IMR-90 (cell line): ENCODE measurements at regions not wholly inside any gene's neighbourhood (a gene's known extent, or its start where the extent isn't known, plus 50 kb on each side); places are given as distances from the start of the nearest gene placed in this dataset.

Experiments
- ATAC-seq: fragments of 200-7000 bp; cut with Tn5 transposase; 2 replicates; pipeline ENCODE4 v1.9.1; 2020; ENCODE audit warnings: low read depth, mild to moderate bottlenecking, moderate library complexity
- BruUV-seq: library from RNA; stranded (reverse); fragments of 400-500 nt; replicated peaks from 2 replicates; lab custom pipeline; 2021; lab: Mats Ljungman, UMichigan
- CTCF ChIA-PET: fragments of 300-600 bp; formaldehyde crosslinking; extraction: SDS; loops from one replicate; lab custom pipeline; 2021; ENCODE audit warnings: antibody characterized with exemption; lab: Yijun Ruan, JAX
- POLR2A ChIA-PET: fragments of 300-600 bp; sonication (Branson Sonifier 250); formaldehyde crosslinking; loops from one replicate; lab custom pipeline; 2022; ENCODE audit warnings: antibody characterized with exemption; ENCODE audit not compliant: unreplicated experiment; lab: Charles Lee
- DNase-seq: peaks from one replicate; pipeline ENCODE4 v3.0.0; 2013
- H2AFZ ChIP-seq: replicated peaks from 2 replicates; pipeline ENCODE3; 2013; ENCODE audit warnings: low read length, mild to moderate bottlenecking; ENCODE audit not compliant: poor library complexity
- H2AK5ac ChIP-seq: 2 replicates; pipeline ENCODE4 v1.6.1; 2013; ENCODE audit warnings: low read depth, low read length, inconsistent platforms
- H2AK9ac ChIP-seq: replicated peaks from 2 replicates; pipeline ENCODE3; 2013; ENCODE audit warnings: mild to moderate bottlenecking, low read depth, low read length, moderate library complexity; ENCODE audit not compliant: poor library complexity
- H2BK120ac ChIP-seq: 2 replicates; pipeline ENCODE4 v1.6.1; 2013; ENCODE audit warnings: low read depth, low read length, inconsistent platforms
- H2BK15ac ChIP-seq: 3 replicates; pipeline ENCODE4 v1.6.1; 2013; ENCODE audit warnings: low read depth, low read length, inconsistent platforms
- H2BK20ac ChIP-seq: 2 replicates; pipeline ENCODE4 v1.6.1; 2013; ENCODE audit warnings: low read depth, mild to moderate bottlenecking, inconsistent platforms, low read length, moderate library complexity
- H2BK5ac ChIP-seq: 2 replicates; pipeline ENCODE4 v1.6.1; 2013; ENCODE audit warnings: mild to moderate bottlenecking, low read depth, low read length, inconsistent platforms; ENCODE audit not compliant: poor library complexity, severe bottlenecking
- H3K14ac ChIP-seq: replicated peaks from 2 replicates; pipeline ENCODE4 v1.6.1; 2013; ENCODE audit warnings: low read depth, low read length, inconsistent platforms
- H3K18ac ChIP-seq: 2 replicates; pipeline ENCODE4 v1.6.1; 2013; ENCODE audit warnings: low read depth, low read length, control low read depth
- H3K23ac ChIP-seq: 2 replicates; pipeline ENCODE4 v1.6.1; 2013; ENCODE audit warnings: low read depth, low read length, inconsistent platforms
- H3K27ac ChIP-seq: 2 replicates; pipeline ENCODE4 v1.5.1; 2013; ENCODE audit warnings: mild to moderate bottlenecking, control low read depth, low read length; ENCODE audit not compliant: insufficient read depth
- H3K27me3 ChIP-seq: 2 replicates; pipeline ENCODE4 v1.6.1; 2013; ENCODE audit warnings: low read length; ENCODE audit not compliant: control insufficient read depth, insufficient read depth
- H3K36me3 ChIP-seq: 2 replicates; pipeline ENCODE4 v1.6.1; 2013; ENCODE audit warnings: low read length, mixed read lengths; ENCODE audit not compliant: control insufficient read depth, insufficient read depth
- H3K4ac ChIP-seq: 2 replicates; pipeline ENCODE4 v1.6.1; 2013; ENCODE audit warnings: low read depth, low read length, inconsistent platforms
- H3K4me1 ChIP-seq: 2 replicates; pipeline ENCODE4 v1.6.1; 2013; ENCODE audit warnings: low read length, mixed read lengths; ENCODE audit not compliant: control insufficient read depth, insufficient read depth
- H3K4me2 ChIP-seq: 2 replicates; pipeline ENCODE4 v1.6.1; 2013; ENCODE audit warnings: low read depth, mild to moderate bottlenecking, control low read depth, low read length, moderate library complexity
- H3K4me3 ChIP-seq: 2 replicates; pipeline ENCODE4 v1.5.1; 2013; ENCODE audit warnings: low read depth, mild to moderate bottlenecking, control low read depth, low read length, moderate library complexity; ENCODE audit not compliant: insufficient read depth
- H3K56ac ChIP-seq: 2 replicates; pipeline ENCODE4 v1.6.1; 2013; ENCODE audit warnings: low read length, inconsistent platforms; ENCODE audit not compliant: insufficient read depth; ENCODE audit errors: extremely low read depth
- H3K79me1 ChIP-seq, 2 experiments: 2 replicates each; pipeline ENCODE4 v1.6.1; 2013; ENCODE audit warnings: low read length in 2 of 2, inconsistent platforms in 1 of 2, low read depth in 1 of 2
- H3K9ac ChIP-seq: 2 replicates; pipeline ENCODE4 v1.6.1; 2013; ENCODE audit warnings: low read depth, low read length, control low read depth
- H3K9me1 ChIP-seq: 2 replicates; pipeline ENCODE4 v1.6.1; 2013; ENCODE audit warnings: low read length, inconsistent platforms; ENCODE audit not compliant: insufficient read depth
- H3K9me3 ChIP-seq: 2 replicates; pipeline ENCODE4 v1.6.1; 2013; ENCODE audit warnings: low read length; ENCODE audit not compliant: control insufficient read depth, insufficient read depth
- H4K20me1 ChIP-seq: 2 replicates; pipeline ENCODE4 v1.6.1; 2013; ENCODE audit warnings: low read length, inconsistent platforms; ENCODE audit not compliant: insufficient read depth
- H4K5ac ChIP-seq: 2 replicates; pipeline ENCODE4 v1.6.1; 2013; ENCODE audit warnings: mild to moderate bottlenecking, low read depth, low read length, control low read depth
- H4K8ac ChIP-seq, 2 experiments: 2 replicates each; pipeline ENCODE4 v1.6.1; 2013; ENCODE audit warnings: low read depth in 2 of 2, low read length in 2 of 2, control low read depth in 1 of 2, inconsistent platforms in 1 of 2
- H4K91ac ChIP-seq: 2 replicates; pipeline ENCODE4 v1.6.1; 2013; ENCODE audit warnings: low read depth, low read length, inconsistent platforms; ENCODE audit not compliant: insufficient read depth
- CEBPB ChIP-seq: IDR thresholded peaks from 2 replicates; pipeline ENCODE4 v1.6.1; 2012; ENCODE audit warnings: low read depth, low read length, improper control_type of control experiment
- CHD1 ChIP-seq: IDR thresholded peaks from 2 replicates; pipeline ENCODE4 v1.6.1; 2012; ENCODE audit warnings: low read depth, low read length, improper control_type of control experiment
- CTCF ChIP-seq: conservative IDR thresholded peaks from 2 replicates; pipeline ENCODE4 v1.5.1; 2012; ENCODE audit warnings: mild to moderate bottlenecking, low read depth, low read length, improper control_type of control experiment
- ELK1 ChIP-seq: fragments of 150-350 bp; IDR thresholded peaks from 2 replicates; pipeline ENCODE4 v1.6.1; 2016; ENCODE audit warnings: low read depth, mild to moderate bottlenecking, low read length, moderate library complexity, borderline replicate concordance
- FOS ChIP-seq: fragments of 150-350 bp; IDR thresholded peaks from 2 replicates; pipeline ENCODE4 v1.6.1; 2016; ENCODE audit warnings: low read depth, low read length
- MAFK ChIP-seq: IDR thresholded peaks from 2 replicates; pipeline ENCODE4 v1.6.1; 2012; ENCODE audit warnings: low read depth, low read length, improper control_type of control experiment
- MAZ ChIP-seq: IDR thresholded peaks from 2 replicates; pipeline ENCODE4 v1.6.1; 2012; ENCODE audit warnings: low read depth, mild to moderate bottlenecking, low read length, improper control_type of control experiment, moderate library complexity, borderline replicate concordance
- MXI1 ChIP-seq: IDR thresholded peaks from 2 replicates; pipeline ENCODE4 v1.6.1; 2012; ENCODE audit warnings: low read depth, mild to moderate bottlenecking, low read length, moderate library complexity, borderline replicate concordance
- NFE2L2 ChIP-seq: fragments of 150-350 bp; IDR thresholded peaks from 2 replicates; pipeline ENCODE4 v1.6.1; 2016; ENCODE audit warnings: low read depth, mild to moderate bottlenecking, low read length
- POLR2A ChIP-seq: IDR thresholded peaks from 2 replicates; pipeline ENCODE4 v1.6.1; 2012; ENCODE audit warnings: mild to moderate bottlenecking, low read depth, low read length
- RAD21 ChIP-seq: IDR thresholded peaks from 2 replicates; pipeline ENCODE4 v1.6.1; 2012; ENCODE audit warnings: low read length, improper control_type of control experiment
- RCOR1 ChIP-seq: IDR thresholded peaks from 2 replicates; pipeline ENCODE4 v1.6.1; 2012; ENCODE audit warnings: mild to moderate bottlenecking, low read length, improper control_type of control experiment; ENCODE audit not compliant: insufficient replicate concordance
- RFX5 ChIP-seq: IDR thresholded peaks from 2 replicates; pipeline ENCODE4 v1.8.0; 2012; ENCODE audit warnings: low read depth, mild to moderate bottlenecking, low read length, moderate library complexity
- SMC3 ChIP-seq: fragments of 150-350 bp; IDR thresholded peaks from 2 replicates; pipeline ENCODE4 v1.6.1; 2016; ENCODE audit warnings: low read depth, mild to moderate bottlenecking, antibody characterized with exemption, low read length, moderate library complexity
- USF2 ChIP-seq: fragments of 150-350 bp; IDR thresholded peaks from 2 replicates; pipeline ENCODE4 v1.6.1; 2017; ENCODE audit warnings: mild to moderate bottlenecking, antibody characterized with exemption, low read length, low read depth
- WGBS, 2 experiments: methylation state at CpG; one replicate each; pipeline versions ENCODE4 v1.1.5 to v1.1.7; 2013; ENCODE audit warnings: missing lambda C conversion rate in 2 of 2; ENCODE audit not compliant: insufficient read length in 1 of 2; ENCODE audit errors: extremely low coverage in 2 of 2; 5-methylcytosine and 5-hydroxymethylcytosine counted together
- dilution Hi-C: fragments of 300-500 bp; cut with HindIII; formaldehyde crosslinking; loops from one replicate; pipeline ENCODE4 v1.14.3; 2018; ENCODE audit warnings: low sequenced_read_pairs; ENCODE audit not compliant: unreplicated experiment
- in situ Hi-C: fragments of 300-500 bp; cut with MboI; formaldehyde crosslinking; loops from 3 replicates; pipeline ENCODE4 v1.14.3; 2019; ENCODE audit warnings: low sequenced_read_pairs, inconsistent platforms, mixed read lengths
- intact Hi-C: fragments of 100-400 bp; cut with micrococcal nuclease; formaldehyde crosslinking; loops from 2 replicates; pipeline ENCODE4 v1.10.0; 2022

- ChIA-PET CTCF (interaction anchor here (0.6 to 0.8 kb wide), 3 partner anchors 36 to 715 kb away, joined by 3 to 7 read pairs (median 3); no protein-coding TSS in a partner anchor), POLR2A (no interaction called here)
- Histone ChIP-seq H3K9ac (no peak overlapping the region), H2AK9ac (no peak overlapping the region), H2AK5ac (no peak overlapping the region), H2BK5ac (no peak overlapping the region), H3K36me3 (no peaks in the 10 kb centered on the region), H3K4ac (no peak overlapping the region), H4K91ac (no peak overlapping the region), H2BK120ac (no peak overlapping the region), H3K23ac (no peak overlapping the region), H3K14ac (no peak overlapping the region), H3K4me2 (no peak overlapping the region), H4K20me1 (no peaks in the 10 kb centered on the region), H3K56ac (no peak overlapping the region), H3K9me3 (no peaks in the 10 kb centered on the region), H2BK15ac (no peak overlapping the region), H3K79me1 (no peaks in the 10 kb centered on the region), H3K4me1 (peaks cover 2% of the 10 kb centered on the region; the same call in 1 of the 2 replicates), H2BK20ac (no peak overlapping the region), H4K8ac (no peak overlapping the region), H3K4me3 (no peak overlapping the region), H3K18ac (no peak overlapping the region), H2AFZ (no peak overlapping the region), H3K27me3 (no peaks in the 10 kb centered on the region), H3K9me1 (no peaks in the 10 kb centered on the region), H3K27ac (no peak overlapping the region), H4K5ac (no peak overlapping the region)
- ATAC-seq (no peak), DNase-seq (peak; percentile 23)
- dilution Hi-C loops = no loop called here
- WGBS, 2 experiments = 60% methylated on average over 1 of the region's 3 CpGs; no CpG with 5 or more reads in 1 of the 2 experiments
- no TSS peak for BruUV-seq
- intact Hi-C loops = no loop called here
- in situ Hi-C loops = no loop called here
- TF ChIP-seq FOS = no peak
- TF ChIP-seq RCOR1 = no peak
- no peak for TF ChIP-seq CTCF
- TF ChIP-seq MXI1 = no peak
- TF ChIP-seq CHD1 = no peak
- no peak for TF ChIP-seq SMC3
- no peak for TF ChIP-seq ELK1
- TF ChIP-seq CEBPB = no peak
- no peak for TF ChIP-seq MAFK
- no peak for TF ChIP-seq NFE2L2
- TF ChIP-seq RFX5 = no peak
- TF ChIP-seq RAD21 = no peak
- TF ChIP-seq MAZ = no peak
- TF ChIP-seq USF2 = no peak
- no peak for TF ChIP-seq POLR2A
Observed at GRCh38 chr1:59236721-59237545, 60.0 kb upstream of the FGGY start.
